HL-60 (cell line): ENCODE measurements at regions not wholly inside any gene's neighbourhood (a gene's known extent, or its start where the extent isn't known, plus 50 kb on each side); places are given as distances from the start of the nearest gene placed in this dataset.

ENCODE experiments used
- DNase-seq, 2 experiments: peaks; one replicate each; pipeline ENCODE4 v3.0.0-alpha.2; 2010 to 2020; ENCODE audit warnings: low read depth in 1 of 2, low spot score in 1 of 2
- H3K27ac ChIP-seq: fragments of 250-450 bp; sonication (Bioruptor Pico); replicated peaks from 2 replicates; pipeline ENCODE4 v1.5.1; 2020; ENCODE audit warnings: mild to moderate bottlenecking, moderate library complexity
- H3K27me3 ChIP-seq: fragments of 250-450 bp; sonication (Bioruptor Pico); 2 replicates; pipeline ENCODE4 v1.5.1; 2021; ENCODE audit warnings: mild to moderate bottlenecking, moderate library complexity; ENCODE audit not compliant: insufficient read depth, poor library complexity, severe bottlenecking
- H3K4me3 ChIP-seq: replicated peaks from 2 replicates; pipeline ENCODE4 v1.5.1; 2011; ENCODE audit warnings: mild to moderate bottlenecking, control low read depth, low read length; ENCODE audit not compliant: insufficient read depth
- GABPA ChIP-seq: IDR thresholded peaks from 2 replicates; pipeline ENCODE4 v1.6.1; 2012; ENCODE audit warnings: low read depth
- POLR2AphosphoS5 ChIP-seq: IDR thresholded peaks from 2 replicates; pipeline ENCODE4 v1.6.1; 2012; ENCODE audit warnings: low read depth
- SPI1 ChIP-seq: IDR thresholded peaks from 2 replicates; pipeline ENCODE4 v1.6.1; 2012; ENCODE audit warnings: low read depth, mild to moderate bottlenecking, borderline replicate concordance
- TF ChIP-seq, protein P1 (sequence below): IDR thresholded peaks from 2 replicates; pipeline ENCODE4 v1.6.1; 2012; ENCODE audit warnings: low read depth; ENCODE audit not compliant: insufficient replicate concordance
- TF ChIP-seq, protein P2 (sequence below): IDR thresholded peaks from one replicate; pipeline ENCODE4 v1.5.1; 2011; ENCODE audit warnings: low read length, control low read depth, inconsistent platforms; ENCODE audit not compliant: insufficient read depth

GRCh38 chr11:115941044-115941443, 436.8 kb upstream of the CADM1 start:
- TF ChIP-seq SPI1, result no peak
- TF ChIP-seq POLR2AphosphoS5, result no peak
- TF ChIP-seq, protein P1, sequence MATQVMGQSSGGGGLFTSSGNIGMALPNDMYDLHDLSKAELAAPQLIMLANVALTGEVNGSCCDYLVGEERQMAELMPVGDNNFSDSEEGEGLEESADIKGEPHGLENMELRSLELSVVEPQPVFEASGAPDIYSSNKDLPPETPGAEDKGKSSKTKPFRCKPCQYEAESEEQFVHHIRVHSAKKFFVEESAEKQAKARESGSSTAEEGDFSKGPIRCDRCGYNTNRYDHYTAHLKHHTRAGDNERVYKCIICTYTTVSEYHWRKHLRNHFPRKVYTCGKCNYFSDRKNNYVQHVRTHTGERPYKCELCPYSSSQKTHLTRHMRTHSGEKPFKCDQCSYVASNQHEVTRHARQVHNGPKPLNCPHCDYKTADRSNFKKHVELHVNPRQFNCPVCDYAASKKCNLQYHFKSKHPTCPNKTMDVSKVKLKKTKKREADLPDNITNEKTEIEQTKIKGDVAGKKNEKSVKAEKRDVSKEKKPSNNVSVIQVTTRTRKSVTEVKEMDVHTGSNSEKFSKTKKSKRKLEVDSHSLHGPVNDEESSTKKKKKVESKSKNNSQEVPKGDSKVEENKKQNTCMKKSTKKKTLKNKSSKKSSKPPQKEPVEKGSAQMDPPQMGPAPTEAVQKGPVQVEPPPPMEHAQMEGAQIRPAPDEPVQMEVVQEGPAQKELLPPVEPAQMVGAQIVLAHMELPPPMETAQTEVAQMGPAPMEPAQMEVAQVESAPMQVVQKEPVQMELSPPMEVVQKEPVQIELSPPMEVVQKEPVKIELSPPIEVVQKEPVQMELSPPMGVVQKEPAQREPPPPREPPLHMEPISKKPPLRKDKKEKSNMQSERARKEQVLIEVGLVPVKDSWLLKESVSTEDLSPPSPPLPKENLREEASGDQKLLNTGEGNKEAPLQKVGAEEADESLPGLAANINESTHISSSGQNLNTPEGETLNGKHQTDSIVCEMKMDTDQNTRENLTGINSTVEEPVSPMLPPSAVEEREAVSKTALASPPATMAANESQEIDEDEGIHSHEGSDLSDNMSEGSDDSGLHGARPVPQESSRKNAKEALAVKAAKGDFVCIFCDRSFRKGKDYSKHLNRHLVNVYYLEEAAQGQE, result no peak

DNA sequence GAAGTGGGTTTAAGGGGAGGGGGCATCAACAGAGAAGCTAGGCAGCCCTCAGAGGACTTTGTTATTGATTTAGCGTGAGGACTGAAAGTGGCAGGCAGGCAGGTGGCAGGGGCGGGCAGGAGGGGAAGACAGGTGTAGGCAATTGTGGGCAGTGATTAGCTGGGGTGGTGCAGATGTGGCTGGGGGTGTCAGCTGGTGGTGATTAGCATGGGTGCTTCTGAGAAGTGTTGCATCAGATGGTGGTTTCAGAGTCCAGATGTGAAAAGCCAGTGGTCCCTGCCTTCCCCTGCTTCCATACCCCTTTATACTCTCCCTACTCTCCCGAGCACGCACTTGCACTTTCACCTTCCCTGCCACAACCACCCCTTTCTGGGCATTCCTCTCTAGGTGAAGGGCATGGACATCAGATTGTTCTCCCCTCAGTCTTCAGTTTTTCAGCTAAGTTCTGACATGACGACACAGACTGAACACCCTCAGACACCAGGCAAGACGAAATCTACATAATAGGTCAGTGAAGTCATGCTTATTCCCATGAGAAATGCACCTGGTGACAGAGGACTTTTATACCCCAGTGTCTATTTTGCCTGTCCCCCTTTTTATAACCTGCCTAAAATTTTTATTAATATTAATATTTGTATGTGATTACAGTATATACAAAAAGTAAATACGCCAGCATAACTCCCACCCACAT, 435.7 kb upstream of the CADM1 start:
- TF ChIP-seq, protein P2, sequence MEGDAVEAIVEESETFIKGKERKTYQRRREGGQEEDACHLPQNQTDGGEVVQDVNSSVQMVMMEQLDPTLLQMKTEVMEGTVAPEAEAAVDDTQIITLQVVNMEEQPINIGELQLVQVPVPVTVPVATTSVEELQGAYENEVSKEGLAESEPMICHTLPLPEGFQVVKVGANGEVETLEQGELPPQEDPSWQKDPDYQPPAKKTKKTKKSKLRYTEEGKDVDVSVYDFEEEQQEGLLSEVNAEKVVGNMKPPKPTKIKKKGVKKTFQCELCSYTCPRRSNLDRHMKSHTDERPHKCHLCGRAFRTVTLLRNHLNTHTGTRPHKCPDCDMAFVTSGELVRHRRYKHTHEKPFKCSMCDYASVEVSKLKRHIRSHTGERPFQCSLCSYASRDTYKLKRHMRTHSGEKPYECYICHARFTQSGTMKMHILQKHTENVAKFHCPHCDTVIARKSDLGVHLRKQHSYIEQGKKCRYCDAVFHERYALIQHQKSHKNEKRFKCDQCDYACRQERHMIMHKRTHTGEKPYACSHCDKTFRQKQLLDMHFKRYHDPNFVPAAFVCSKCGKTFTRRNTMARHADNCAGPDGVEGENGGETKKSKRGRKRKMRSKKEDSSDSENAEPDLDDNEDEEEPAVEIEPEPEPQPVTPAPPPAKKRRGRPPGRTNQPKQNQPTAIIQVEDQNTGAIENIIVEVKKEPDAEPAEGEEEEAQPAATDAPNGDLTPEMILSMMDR, result no peak
- Histone ChIP-seq H3K27ac (no peak overlapping the region), H3K27me3 (peaks cover 2% of the 10 kb centered on the region), H3K4me3 (no peak overlapping the region)
- no peak for DNase-seq

More at GRCh38 chr11:115941044-115941443, 436.8 kb upstream of the CADM1 start:
- Histone ChIP-seq H3K4me3 (no peak overlapping the region), H3K27ac (no peak overlapping the region), H3K27me3 (peaks cover 2% of the 10 kb centered on the region)
- DNase-seq, result no peak

- no peak for DNase-seq
- peaks cover 2% of the 10 kb centered on the region for H3K27me3 ChIP-seq
- no peak overlapping the region for H3K4me3 ChIP-seq
- TF ChIP-seq, protein P1, result no peak
- TF ChIP-seq POLR2AphosphoS5 (no peak), GABPA (no peak), SPI1 (no peak)
- TF ChIP-seq, protein P2, result no peak
- H3K27ac ChIP-seq, result no peak overlapping the region
Measured at GRCh38 chr11:115939104-115939730, 435.0 kb upstream of the CADM1 start.

GRCh38 chr11:115933564-115933963, 429.3 kb upstream of the CADM1 start:
- H3K27ac ChIP-seq, result no peak overlapping the region
- no peak overlapping the region for H3K4me3 ChIP-seq
- H3K27me3 ChIP-seq, result no peaks in the 10 kb centered on the region
- DNase-seq, result no peak
- TF ChIP-seq SPI1, result no peak
- TF ChIP-seq, protein P2, result no peak
- TF ChIP-seq GABPA, result no peak
- TF ChIP-seq POLR2AphosphoS5, result no peak
- TF ChIP-seq, protein P1, result no peak
